Stimulated activated naive CD8-positive, alpha-beta T cell treated with anti-CD3 and anti-CD28 coated beads, Interleukin-15, amount 100 ng/mL, for 72 hours (primary cell): ENCODE measurements at regions not wholly inside any gene's neighbourhood (a gene's known extent, or its start where the extent isn't known, plus 50 kb on each side); places are given as distances from the start of the nearest gene placed in this dataset.
"Not testable (repeated sequence)": the region's sequence is repeated elsewhere in the genome, so short reads cannot be mapped to it uniquely, and the experiment has no call there.

Experiments
- ATAC-seq: fragments of 150-1000 bp; cut with Tn5 transposase; 2 replicates; pipeline ENCODE4 v1.10.0; 2021; ENCODE audit warnings: mild to moderate bottlenecking, moderate library complexity
- DNase-seq, 2 donors: peaks; one replicate each; pipeline ENCODE4 v3.0.0; 2021 to 2022
- H3K27ac Mint-ChIP-seq, 2 donors: one replicate each; pipeline ENCODE4 v1.8.0; 2022; ENCODE audit warnings: mild to moderate bottlenecking in 2 of 2, mixed read lengths in 2 of 2, moderate library complexity in 2 of 2
- H3K27me3 Mint-ChIP-seq: one replicate; pipeline ENCODE4 v1.8.0; 2022; ENCODE audit warnings: mixed read lengths
- H3K4me1 Mint-ChIP-seq: one replicate; pipeline ENCODE4 v1.8.0; 2022; ENCODE audit warnings: mild to moderate bottlenecking, mixed read lengths
- H3K4me3 Mint-ChIP-seq, 2 donors: one replicate each; pipeline ENCODE4 v1.8.0; 2022; ENCODE audit warnings: mild to moderate bottlenecking in 2 of 2, mixed read lengths in 2 of 2, moderate library complexity in 1 of 2
- H3K9me3 Mint-ChIP-seq, 2 donors: one replicate each; pipeline ENCODE4 v1.8.0; 2022; ENCODE audit warnings: mixed read lengths in 2 of 2

- H3K4me1 Mint-ChIP-seq: no peaks in the 10 kb centered on the region
- H3K9me3 Mint-ChIP-seq: no peaks in the 10 kb centered on the region
- no peaks in the 10 kb centered on the region for H3K27me3 Mint-ChIP-seq
Observed at GRCh38 chr2:125746321-125747164, 909.4 kb upstream of the GYPC start.

DNA sequence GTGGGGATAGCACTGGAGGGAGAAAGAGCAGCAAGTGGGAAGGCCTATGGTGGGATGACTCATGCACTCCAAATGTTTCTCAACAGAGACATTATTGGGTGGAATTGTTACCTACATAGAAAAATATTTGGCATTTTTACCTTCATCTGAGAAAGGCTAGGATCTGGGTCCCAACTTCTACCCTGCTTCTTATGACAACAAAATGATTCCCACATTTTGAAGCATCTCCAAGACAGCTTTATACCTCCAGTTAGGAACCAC, 908.9 kb upstream of the GYPC start:
- H3K27me3 Mint-ChIP-seq: no peaks in the 10 kb centered on the region
- no peaks in the 10 kb centered on the region for H3K4me1 Mint-ChIP-seq
- no peak overlapping the region for H3K4me3 Mint-ChIP-seq
- DNase-seq: no peak
- no peaks in the 10 kb centered on the region for H3K9me3 Mint-ChIP-seq
- H3K27ac Mint-ChIP-seq: no peak overlapping the region
- ATAC-seq: no peak

More at GRCh38 chr2:125746321-125747164, 909.4 kb upstream of the GYPC start:
- ATAC-seq (no peak), DNase-seq (no peak)
- Mint-ChIP-seq H3K27ac (no peak overlapping the region), H3K4me3 (no peak overlapping the region)

GRCh38 chr2:125756431-125756830, 899.5 kb upstream of the GYPC start:
- ATAC-seq: no peak
- Mint-ChIP-seq H3K4me1 (no peaks in the 10 kb centered on the region), H3K4me3 (no peak overlapping the region), H3K9me3 (peaks cover 4 to 11% of the 10 kb centered on the region in 2 donors), H3K27me3 (no peaks in the 10 kb centered on the region), H3K27ac (no peak overlapping the region)
- DNase-seq: no peak

GRCh38 chr2:125796784-125797183, 859.2 kb upstream of the GYPC start:
- Mint-ChIP-seq H3K9me3 (peaks cover 13 to 16% of the 10 kb centered on the region in 2 donors), H3K4me3 (no peak overlapping the region), H3K4me1 (no peaks in the 10 kb centered on the region), H3K27me3 (no peaks in the 10 kb centered on the region), H3K27ac (no peak overlapping the region)
- DNase-seq: no peak
- ATAC-seq: no peak

DNA sequence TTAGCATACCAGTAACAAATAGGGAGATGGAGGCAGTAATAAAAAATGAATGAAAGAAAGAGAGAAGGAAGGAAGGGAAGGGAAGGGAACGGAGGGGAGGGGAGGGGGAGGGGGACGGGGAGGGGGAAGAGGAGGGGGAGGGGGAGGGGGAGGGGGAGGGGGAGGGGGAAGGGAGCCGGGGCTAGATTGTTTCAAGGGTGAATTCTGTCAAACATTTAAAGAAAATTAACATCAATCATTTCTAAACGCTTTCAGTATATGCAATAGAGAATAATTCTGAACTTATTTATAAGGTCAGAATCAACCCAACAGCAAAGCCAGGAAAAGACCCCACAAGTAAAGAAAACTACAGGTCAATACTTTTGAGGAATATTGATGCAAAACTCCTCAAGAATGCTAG, 858.8 kb upstream of the GYPC start:
- no peak overlapping the region for H3K27ac Mint-ChIP-seq
- H3K4me3 Mint-ChIP-seq: no peak overlapping the region
- no peaks in the 10 kb centered on the region for H3K27me3 Mint-ChIP-seq
- H3K4me1 Mint-ChIP-seq: no peaks in the 10 kb centered on the region
- no peak for DNase-seq
- peaks cover 17 to 18% of the 10 kb centered on the region in 2 donors for H3K9me3 Mint-ChIP-seq
- no peak for ATAC-seq

DNA sequence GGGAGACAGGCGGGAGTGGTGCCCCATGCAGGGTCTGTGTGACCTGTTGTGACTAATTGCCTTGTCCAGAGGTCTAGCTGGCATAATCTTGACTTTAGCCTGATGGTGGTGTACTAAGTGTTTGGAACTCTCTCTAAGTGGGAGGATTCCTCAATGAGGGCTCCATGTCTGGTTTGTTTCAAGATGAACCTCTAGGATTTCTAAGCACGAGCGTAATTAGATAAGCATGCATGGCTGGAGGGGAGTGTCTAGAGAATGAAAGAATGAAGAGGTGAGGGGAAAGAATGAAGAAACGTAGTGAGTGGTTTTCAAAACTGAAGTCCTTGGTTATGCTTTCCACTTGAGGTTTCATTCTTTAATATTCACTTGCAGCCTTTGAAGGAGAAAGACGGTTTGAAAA, 833.2 kb upstream of the GYPC start:
- Mint-ChIP-seq H3K27ac (no peak overlapping the region), H3K4me3 (no peak overlapping the region), H3K9me3 (peaks cover 7 to 8% of the 10 kb centered on the region in 2 donors), H3K27me3 (no peaks in the 10 kb centered on the region), H3K4me1 (no peaks in the 10 kb centered on the region)
- ATAC-seq (no peak), DNase-seq (no peak)

DNA sequence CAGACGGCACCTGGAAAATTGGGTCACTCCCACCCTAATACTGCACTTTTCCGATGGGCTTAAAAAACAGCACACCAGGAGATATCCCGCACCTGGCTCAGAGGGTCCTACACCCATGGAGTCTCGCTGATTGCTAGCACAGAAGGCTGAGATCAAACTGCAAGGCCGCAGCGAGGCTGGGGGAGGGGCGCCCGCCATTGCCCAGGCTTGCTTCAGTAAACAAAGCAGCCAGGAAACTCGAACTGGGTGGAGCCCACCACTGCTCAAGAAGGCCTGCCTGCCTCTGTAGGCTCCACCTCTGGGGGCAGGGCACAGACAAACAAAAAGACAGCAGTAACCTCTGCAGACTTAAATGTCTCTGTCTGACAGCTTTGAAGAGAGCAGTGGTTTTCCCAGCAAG, 830.2 kb upstream of the GYPC start:
- peaks cover 4 to 18% of the 10 kb centered on the region in 2 donors for H3K9me3 Mint-ChIP-seq
- DNase-seq, ATAC-seq, H3K4me1 Mint-ChIP-seq, H3K4me3 Mint-ChIP-seq, H3K27me3 Mint-ChIP-seq, H3K27ac Mint-ChIP-seq: not testable (repeated sequence)

GRCh38 chr2:125837128-125837527, 818.8 kb upstream of the GYPC start:
- Mint-ChIP-seq H3K27me3 (no peaks in the 10 kb centered on the region), H3K9me3 (no peaks in the 10 kb centered on the region), H3K4me3 (no peak overlapping the region), H3K27ac (no peak overlapping the region), H3K4me1 (no peaks in the 10 kb centered on the region)
- no peak for DNase-seq
- ATAC-seq: no peak

DNA sequence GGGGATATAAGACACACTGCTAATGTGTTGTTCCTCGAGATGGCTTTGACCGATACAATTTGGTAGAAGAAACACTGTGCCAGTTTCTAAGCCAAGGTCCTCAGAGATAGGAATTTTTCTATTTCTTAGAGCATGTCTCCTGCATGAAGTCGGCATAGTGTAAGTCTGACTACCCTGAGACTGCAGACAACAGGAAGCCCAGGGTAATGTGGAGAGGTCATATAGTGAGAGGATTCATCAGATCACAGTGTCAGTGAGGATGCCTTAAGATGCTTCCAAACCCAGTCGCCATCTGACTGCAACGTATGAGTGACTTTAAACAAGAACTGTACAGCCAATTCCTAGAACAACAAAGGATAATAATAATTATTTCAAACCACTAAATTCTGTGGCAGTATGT, 818.3 kb upstream of the GYPC start:
- no peak for ATAC-seq
- H3K27me3 Mint-ChIP-seq: no peaks in the 10 kb centered on the region
- no peaks in the 10 kb centered on the region for H3K4me1 Mint-ChIP-seq
- no peak overlapping the region for H3K27ac Mint-ChIP-seq
- H3K4me3 Mint-ChIP-seq: no peak overlapping the region
- no peaks in the 10 kb centered on the region for H3K9me3 Mint-ChIP-seq
- DNase-seq: no peak

GRCh38 chr2:125839945-125840344, 816.0 kb upstream of the GYPC start:
- DNase-seq (no peak), ATAC-seq (no peak)
- Mint-ChIP-seq H3K9me3 (peaks cover 0 to 7% of the 10 kb centered on the region in 2 donors), H3K4me1 (no peaks in the 10 kb centered on the region), H3K27ac (no peak overlapping the region), H3K27me3 (no peaks in the 10 kb centered on the region), H3K4me3 (no peak overlapping the region)

GRCh38 chr2:125842041-125842440, 813.9 kb upstream of the GYPC start:
- H3K9me3 Mint-ChIP-seq: peaks cover 3 to 7% of the 10 kb centered on the region in 2 donors
- H3K27ac Mint-ChIP-seq: no peak overlapping the region
- no peak overlapping the region for H3K4me3 Mint-ChIP-seq
- H3K4me1 Mint-ChIP-seq: no peaks in the 10 kb centered on the region
- DNase-seq (no peak), ATAC-seq (no peak)
- H3K27me3 Mint-ChIP-seq: no peaks in the 10 kb centered on the region

- Mint-ChIP-seq H3K4me1 (no peaks in the 10 kb centered on the region), H3K27me3 (peaks cover 7% of the 10 kb centered on the region), H3K27ac (no peak overlapping the region), H3K9me3 (peaks cover 0 to 3% of the 10 kb centered on the region in 2 donors), H3K4me3 (no peak overlapping the region)
- ATAC-seq (no peak), DNase-seq (no peak)
Observed at GRCh38 chr2:125850541-125850940, 805.4 kb upstream of the GYPC start.

GRCh38 chr2:125852364-125852763, 803.6 kb upstream of the GYPC start:
- Mint-ChIP-seq H3K27ac (no peak overlapping the region), H3K4me1 (no peaks in the 10 kb centered on the region), H3K9me3 (no peaks in the 10 kb centered on the region), H3K27me3 (peaks cover 7% of the 10 kb centered on the region), H3K4me3 (no peak overlapping the region)
- no peak for DNase-seq
- ATAC-seq: no peak

- Mint-ChIP-seq H3K4me3 (no peak overlapping the region), H3K4me1 (no peaks in the 10 kb centered on the region), H3K27me3 (peaks cover 7% of the 10 kb centered on the region), H3K9me3 (no peaks in the 10 kb centered on the region), H3K27ac (no peak overlapping the region)
- no peak for ATAC-seq
- no peak for DNase-seq
Observed at GRCh38 chr2:125853626-125854025, 802.3 kb upstream of the GYPC start.

- Mint-ChIP-seq H3K27ac (no peak overlapping the region), H3K27me3 (peaks cover 7% of the 10 kb centered on the region), H3K4me3 (no peak overlapping the region), H3K4me1 (no peaks in the 10 kb centered on the region), H3K9me3 (no peaks in the 10 kb centered on the region)
- DNase-seq (no peak), ATAC-seq (no peak)
Observed at GRCh38 chr2:125855204-125855603, 800.8 kb upstream of the GYPC start.

DNA sequence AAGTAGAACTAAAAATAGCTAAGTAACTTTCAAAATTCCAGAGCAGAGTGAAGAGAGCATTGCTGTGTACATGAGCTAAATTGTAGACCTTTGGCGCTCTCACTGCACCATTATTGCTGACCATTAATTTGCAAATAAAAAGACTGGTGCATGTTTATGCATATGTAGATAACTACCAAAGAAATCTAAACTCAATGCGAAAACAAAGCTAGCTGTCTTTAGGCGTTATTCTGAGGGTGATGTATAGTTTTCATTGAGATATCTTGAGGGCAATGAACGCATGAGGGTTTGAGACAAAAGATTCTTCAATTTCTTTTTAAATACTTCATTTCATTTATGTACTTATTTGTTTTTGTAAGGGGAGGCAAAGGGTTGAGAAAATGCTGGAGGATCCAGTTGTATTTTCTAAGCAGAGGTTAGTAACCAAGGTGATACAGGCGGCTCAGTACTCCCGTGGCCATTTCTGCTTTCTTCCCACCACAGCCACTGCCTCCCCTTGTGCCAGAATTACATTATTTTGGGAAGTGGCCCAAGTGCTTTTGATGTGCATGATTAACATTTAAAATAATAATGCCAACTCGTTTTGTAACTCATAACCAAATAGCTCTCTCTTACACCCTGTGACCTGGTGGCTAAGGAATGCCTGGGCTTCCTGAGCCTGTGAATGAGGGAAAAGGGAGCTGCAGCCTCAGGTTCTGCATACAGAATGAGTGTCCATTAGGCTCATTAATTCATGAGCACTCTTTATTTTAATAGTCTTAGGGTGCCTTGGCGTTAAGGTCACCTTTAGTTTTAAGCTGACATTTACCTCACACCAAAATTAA, 797.8 kb upstream of the GYPC start:
- no peak for ATAC-seq
- Mint-ChIP-seq H3K4me3 (no peak overlapping the region), H3K27ac (no peak overlapping the region), H3K4me1 (no peaks in the 10 kb centered on the region), H3K9me3 (no peaks in the 10 kb centered on the region), H3K27me3 (peaks cover 7% of the 10 kb centered on the region)
- no peak for DNase-seq
